Smooth muscle cell (in vitro differentiated cells): ENCODE measurements at regions not wholly inside any gene's neighbourhood (a gene's known extent, or its start where the extent isn't known, plus 50 kb on each side); places are given as distances from the start of the nearest gene placed in this dataset.

Experiments
- DNase-seq: peaks from one replicate; lab custom pipeline; 2025; ENCODE audit not compliant: unreplicated experiment; lab: John Stamatoyannopoulos, UW
- H2AFZ ChIP-seq: fragments of 200-600 bp; sonication (generic); 2 replicates; pipeline ENCODE4 v1.6.0; 2016; ENCODE audit warnings: antibody characterized with exemption, low read depth, mild to moderate bottlenecking
- H3F3A ChIP-seq: fragments of 200-600 bp; sonication (generic); 2 replicates; pipeline ENCODE4 v1.6.0; 2017; ENCODE audit warnings: antibody characterized with exemption, low read depth
- H3K27ac ChIP-seq: fragments of 200-600 bp; sonication (generic); 2 replicates; pipeline ENCODE4 v1.5.1; 2016; ENCODE audit warnings: low read depth, mild to moderate bottlenecking
- H3K27me3 ChIP-seq: fragments of 200-600 bp; sonication (generic); 2 replicates; pipeline ENCODE4 v1.6.1; 2016; ENCODE audit warnings: low read depth, mild to moderate bottlenecking
- H3K36me3 ChIP-seq: fragments of 200-600 bp; sonication (generic); 2 replicates; pipeline ENCODE4 v1.5.1; 2016; ENCODE audit warnings: low read depth
- H3K4me1 ChIP-seq: fragments of 200-600 bp; sonication (generic); 2 replicates; pipeline ENCODE4 v1.5.1; 2016; ENCODE audit warnings: low read depth
- H3K4me2 ChIP-seq: fragments of 200-600 bp; sonication (generic); 2 replicates; pipeline ENCODE4 v1.6.0; 2016; ENCODE audit warnings: mild to moderate bottlenecking
- H3K4me3 ChIP-seq: fragments of 200-600 bp; sonication (generic); 2 replicates; pipeline ENCODE4 v1.5.1; 2016; ENCODE audit warnings: mild to moderate bottlenecking
- H3K79me2 ChIP-seq: fragments of 200-600 bp; sonication (generic); 2 replicates; pipeline ENCODE4 v1.6.0; 2016; ENCODE audit warnings: low read depth, mild to moderate bottlenecking
- H3K9ac ChIP-seq: fragments of 200-600 bp; sonication (generic); 2 replicates; pipeline ENCODE4 v1.6.0; 2016; ENCODE audit warnings: low read depth
- H3K9me3 ChIP-seq: fragments of 200-600 bp; sonication (generic); replicated peaks from 2 replicates; pipeline ENCODE4 v1.5.1; 2016; ENCODE audit warnings: low read depth
- H4K20me1 ChIP-seq: fragments of 200-600 bp; sonication (generic); 2 replicates; pipeline ENCODE4 v1.6.0; 2016; ENCODE audit warnings: low read depth
- CTCF ChIP-seq: fragments of 200-600 bp; sonication (generic); IDR thresholded peaks from 2 replicates; pipeline ENCODE4 v1.5.1; 2017; ENCODE audit warnings: borderline replicate concordance, mild to moderate bottlenecking, antibody characterized with exemption; ENCODE audit not compliant: insufficient read depth, poor library complexity, severe bottlenecking
- WGBS: methylation state at CpG from one replicate; pipeline ENCODE4 v1.1.7; 2016; ENCODE audit warnings: low lambda C conversion rate; 5-methylcytosine and 5-hydroxymethylcytosine counted together

- Histone ChIP-seq H3K4me1 (peaks cover 9% of the 10 kb centered on the region), H3K27ac (no peak overlapping the region), H2AFZ (no peak overlapping the region), H3F3A (no peaks in the 10 kb centered on the region), H3K4me3 (no peak overlapping the region), H3K27me3 (no peaks in the 10 kb centered on the region), H3K79me2 (no peaks in the 10 kb centered on the region), H3K36me3 (no peaks in the 10 kb centered on the region), H3K9me3 (no peaks in the 10 kb centered on the region), H3K4me2 (no peak overlapping the region), H3K9ac (no peak overlapping the region), H4K20me1 (no peaks in the 10 kb centered on the region)
- DNase-seq: no peak
- TF ChIP-seq CTCF: no peak
- WGBS: 93% methylated on average over 5 of the region's 5 CpGs
Measured at GRCh38 chr17:77593081-77593480, 365.4 kb upstream of the TNRC6C start.

- H3K79me2 ChIP-seq: no peaks in the 10 kb centered on the region
- H3K9me3 ChIP-seq: no peaks in the 10 kb centered on the region
- no peak overlapping the region for H2AFZ ChIP-seq
- no peaks in the 10 kb centered on the region for H3F3A ChIP-seq
- no peaks in the 10 kb centered on the region for H4K20me1 ChIP-seq
- H3K9ac ChIP-seq: no peak overlapping the region
- 93% methylated on average over 7 of the region's 7 CpGs for WGBS
- TF ChIP-seq CTCF: no peak
- H3K27me3 ChIP-seq: no peaks in the 10 kb centered on the region
- no peak overlapping the region for H3K27ac ChIP-seq
- peaks cover 9% of the 10 kb centered on the region for H3K4me1 ChIP-seq
- no peak overlapping the region for H3K4me2 ChIP-seq
- DNase-seq: no peak
- no peak overlapping the region for H3K4me3 ChIP-seq
- no peaks in the 10 kb centered on the region for H3K36me3 ChIP-seq
Measured at GRCh38 chr17:77594416-77595209, 363.9 kb upstream of the TNRC6C start.

- Histone ChIP-seq H3F3A (peaks cover 3% of the 10 kb centered on the region), H3K79me2 (no peaks in the 10 kb centered on the region), H3K27me3 (no peaks in the 10 kb centered on the region), H3K27ac (no peak overlapping the region), H3K4me2 (no peak overlapping the region), H3K9me3 (no peaks in the 10 kb centered on the region), H3K9ac (no peak overlapping the region), H2AFZ (no peak overlapping the region), H3K4me1 (peaks cover 11% of the 10 kb centered on the region), H3K36me3 (no peaks in the 10 kb centered on the region), H4K20me1 (no peaks in the 10 kb centered on the region), H3K4me3 (no peak overlapping the region)
- no peak for TF ChIP-seq CTCF
- WGBS: 92% methylated on average over 22 of the region's 22 CpGs
- DNase-seq: no peak
Measured at GRCh38 chr17:77596491-77597417, 361.7 kb upstream of the TNRC6C start.
